Amniotic stem cell (primary cell): ENCODE measurements at regions not wholly inside any gene's neighbourhood (a gene's known extent, or its start where the extent isn't known, plus 50 kb on each side); places are given as distances from the start of the nearest gene placed in this dataset.
"Not testable (repeated sequence)": the region's sequence is repeated elsewhere in the genome, so short reads cannot be mapped to it uniquely, and the experiment has no call there.

Source experiments
- DNase-seq: peaks from one replicate; lab custom pipeline; 2025; lab: John Stamatoyannopoulos, UW

DNA sequence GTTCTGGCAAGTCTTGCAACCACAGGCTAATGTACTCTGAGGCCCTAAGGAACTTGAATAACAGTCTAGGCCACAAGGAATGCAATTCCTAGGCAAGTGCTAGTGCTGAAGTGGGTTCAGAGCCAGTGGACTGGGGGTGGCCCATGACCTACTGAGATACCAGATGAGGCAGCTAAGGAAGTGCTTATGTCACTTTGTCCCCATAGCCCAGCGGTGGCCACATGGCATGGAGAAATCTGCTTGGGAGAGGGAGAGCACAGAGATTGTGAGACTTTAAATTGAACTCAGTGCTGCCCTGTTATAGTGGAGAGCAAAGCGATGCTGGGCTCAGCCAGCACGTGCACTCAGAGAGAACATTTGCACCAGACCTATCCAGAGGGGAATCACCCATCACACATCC lies 629.5 kb downstream of the JRKL start:
- no peak for DNase-seq

GRCh38 chr11:97019754-97020153 lies 629.9 kb downstream of the JRKL start:
- DNase-seq: no peak

DNA sequence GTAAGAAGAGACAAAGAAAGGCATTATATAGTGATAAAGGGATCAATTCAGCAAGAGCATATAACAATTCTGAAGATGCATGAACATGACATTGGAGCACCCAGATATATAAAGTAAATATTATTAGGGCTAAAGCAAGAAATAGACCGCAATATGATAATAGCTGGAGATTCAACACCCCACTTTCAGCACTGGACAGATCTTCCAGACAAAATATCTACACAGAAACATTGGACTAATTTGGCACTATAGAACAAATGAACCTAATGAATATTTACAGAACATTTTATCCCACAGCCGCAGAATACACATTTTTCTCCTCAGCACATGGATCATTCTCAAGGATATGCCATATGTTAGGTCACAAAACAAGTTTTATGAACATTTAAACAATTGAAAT lies 633.1 kb downstream of the JRKL start:
- DNase-seq: no peak

GRCh38 chr11:97028836-97029406 lies 639.1 kb downstream of the JRKL start:
- no peak for DNase-seq

DNA sequence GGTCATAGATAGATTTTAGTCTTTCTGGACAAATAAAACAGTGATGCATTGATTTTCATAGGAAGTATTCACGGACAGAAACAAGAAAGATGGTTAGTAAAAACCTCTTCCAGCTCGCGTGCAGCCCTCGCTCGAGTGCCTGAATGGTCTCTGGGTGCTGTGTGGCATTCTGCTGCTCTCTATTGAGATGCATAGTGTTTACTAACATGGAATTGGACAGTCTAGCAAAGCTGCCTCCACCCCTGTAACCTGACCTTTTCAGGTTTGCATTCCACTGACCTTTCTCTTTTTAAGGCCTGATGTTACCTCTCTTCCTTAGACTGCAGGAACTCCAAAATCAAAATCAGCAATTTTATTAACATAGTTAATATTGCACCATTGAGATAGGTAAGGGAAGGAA lies 643.4 kb downstream of the JRKL start:
- DNase-seq: no peak

DNA sequence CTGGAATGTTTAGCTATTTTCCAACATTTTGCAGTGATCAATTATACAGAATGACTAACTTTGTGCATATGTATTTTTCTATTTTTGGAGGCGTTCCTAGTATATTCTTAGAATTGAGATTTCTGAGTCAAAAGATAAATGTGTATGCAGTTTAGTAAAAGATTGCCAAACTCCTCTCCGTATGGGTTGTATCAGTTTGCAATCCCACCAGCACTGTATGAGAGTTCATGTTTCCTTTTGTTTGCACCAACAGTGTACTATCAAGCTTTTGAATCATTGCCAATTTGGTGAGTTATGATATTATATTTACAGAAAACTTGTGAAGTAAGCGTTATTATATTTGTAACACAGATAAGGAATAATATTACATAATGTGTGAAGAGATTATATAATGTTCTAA lies 658.7 kb downstream of the JRKL start:
- DNase-seq: no peak

DNA sequence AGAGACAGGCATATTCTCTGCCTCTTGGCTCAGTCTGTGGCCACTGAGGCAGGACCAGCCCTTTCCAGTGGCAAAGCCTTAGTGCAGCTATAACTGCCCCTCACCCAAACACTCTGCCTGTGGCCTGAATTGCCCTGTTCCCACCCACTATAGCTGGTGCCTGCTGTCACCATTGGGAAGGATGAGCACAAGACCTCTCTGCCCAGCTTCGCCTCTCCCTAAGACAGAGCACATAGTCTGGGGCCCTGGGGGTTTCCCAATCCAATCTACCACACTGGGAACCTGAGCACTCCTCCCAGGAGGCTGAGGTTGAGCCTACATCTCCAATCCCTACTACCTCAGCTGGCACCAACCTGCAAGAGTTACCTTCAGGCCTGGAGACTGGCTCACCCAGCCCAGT lies 670.4 kb downstream of the JRKL start:
- no peak for DNase-seq

DNA sequence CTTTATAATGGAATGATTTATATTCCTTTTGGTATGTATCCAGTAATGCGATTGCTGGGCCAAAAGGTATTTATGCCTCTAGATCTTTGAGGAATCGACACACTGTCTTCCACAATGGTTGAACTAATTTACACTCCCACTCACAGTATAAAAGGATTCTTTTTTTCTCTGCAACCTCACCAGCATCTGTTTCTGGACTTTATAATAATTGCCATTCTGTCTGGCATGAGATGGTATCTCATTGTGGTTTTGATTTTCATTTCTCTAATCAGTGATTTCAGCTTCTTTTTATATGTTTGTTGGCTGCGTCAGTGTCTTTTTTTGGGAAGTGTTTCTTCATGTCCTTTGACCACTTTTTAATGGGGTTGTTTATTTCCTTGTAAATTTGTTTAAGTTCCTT lies 679.3 kb downstream of the JRKL start:
- no peak for DNase-seq

DNA sequence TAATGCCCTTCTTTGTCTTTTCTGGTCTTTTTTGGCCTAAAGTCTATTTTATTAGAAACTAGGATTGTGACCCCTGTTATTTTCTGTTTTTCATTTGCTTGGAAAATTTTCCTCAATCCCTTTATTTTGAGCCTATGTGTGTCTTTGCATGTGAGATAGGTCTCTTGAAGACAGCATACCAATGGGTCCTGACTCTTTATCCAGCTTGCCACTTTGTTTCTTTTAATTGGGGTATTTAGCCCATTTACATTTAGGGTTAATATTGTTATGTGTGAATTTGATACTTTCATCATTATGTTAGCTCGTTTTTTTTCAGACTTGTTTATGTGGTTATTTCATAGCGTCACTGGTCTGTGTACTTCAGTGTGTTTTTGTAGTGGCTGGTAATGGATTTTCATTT lies 682.6 kb downstream of the JRKL start:
- DNase-seq: no peak

GRCh38 chr11:97076666-97077065 lies 686.9 kb downstream of the JRKL start:
- DNase-seq: not testable (repeated sequence)

GRCh38 chr11:97078443-97078842 lies 688.6 kb downstream of the JRKL start:
- DNase-seq: no peak

DNA sequence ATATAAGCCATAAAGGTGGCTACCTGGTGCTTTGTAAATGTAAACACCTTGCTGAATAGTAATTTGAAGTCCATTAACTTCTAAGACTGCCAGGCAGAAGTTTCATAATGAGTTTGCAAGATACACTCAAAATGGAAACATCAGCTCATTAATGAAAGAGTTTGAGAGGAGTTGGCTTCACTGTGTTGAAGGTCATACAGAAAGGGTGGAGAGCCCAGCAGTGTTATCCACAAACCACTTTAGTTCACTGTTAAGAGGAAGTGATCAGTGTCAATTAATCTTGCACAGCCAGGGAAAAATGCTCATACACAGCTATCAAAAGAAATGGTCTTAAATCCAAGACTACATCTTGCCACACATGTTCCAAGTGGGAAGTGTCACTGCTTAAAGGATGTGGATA lies 689.4 kb downstream of the JRKL start:
- DNase-seq: no peak

DNA sequence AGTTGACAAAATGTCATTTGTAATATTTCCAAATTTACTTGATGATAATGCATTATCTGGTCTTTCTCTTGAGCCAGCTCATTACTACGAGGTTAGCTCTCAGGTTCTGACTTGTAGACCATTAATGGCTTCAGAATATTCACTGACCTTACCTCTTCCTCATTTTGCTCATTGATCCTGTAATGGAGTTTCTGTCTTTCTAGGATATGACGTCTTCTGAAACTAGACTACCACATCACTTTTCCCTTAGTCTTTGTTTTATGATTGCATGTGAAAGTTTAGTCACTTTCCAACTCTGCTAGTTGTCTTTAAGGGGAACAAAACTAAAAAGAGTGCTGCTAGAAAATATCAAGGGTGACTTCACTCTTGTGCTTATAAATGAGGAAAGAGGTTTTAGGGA lies 697.6 kb downstream of the JRKL start:
- DNase-seq: no peak

DNA sequence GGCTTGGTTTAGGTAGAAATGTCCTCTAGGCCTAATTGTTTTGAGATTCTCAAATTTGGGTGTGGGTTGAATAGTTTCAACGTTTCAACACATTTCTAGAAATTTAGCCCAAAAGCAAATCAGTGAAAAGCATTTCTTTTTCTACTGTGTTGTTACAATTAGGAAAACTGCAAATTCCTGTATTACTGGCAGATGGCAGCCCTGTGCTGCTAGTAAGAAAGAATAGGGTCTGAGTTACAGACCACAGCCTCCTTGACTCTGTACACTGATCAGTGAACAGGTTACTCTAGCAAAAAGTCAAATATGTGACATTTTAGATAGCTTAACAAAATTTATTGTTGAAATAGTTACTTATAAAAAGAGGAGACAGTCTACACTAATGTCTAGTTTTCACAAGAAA lies 703.0 kb downstream of the JRKL start:
- DNase-seq: no peak

- not testable (repeated sequence) for DNase-seq
Measured at GRCh38 chr11:97102180-97102579, 712.4 kb downstream of the JRKL start.

- no peak for DNase-seq
Measured at GRCh38 chr11:97107604-97108003, 717.8 kb downstream of the JRKL start.

GRCh38 chr11:97109078-97109477 lies 719.3 kb downstream of the JRKL start:
- no peak for DNase-seq

GRCh38 chr11:97110376-97110775 lies 720.6 kb downstream of the JRKL start:
- DNase-seq: no peak

DNA sequence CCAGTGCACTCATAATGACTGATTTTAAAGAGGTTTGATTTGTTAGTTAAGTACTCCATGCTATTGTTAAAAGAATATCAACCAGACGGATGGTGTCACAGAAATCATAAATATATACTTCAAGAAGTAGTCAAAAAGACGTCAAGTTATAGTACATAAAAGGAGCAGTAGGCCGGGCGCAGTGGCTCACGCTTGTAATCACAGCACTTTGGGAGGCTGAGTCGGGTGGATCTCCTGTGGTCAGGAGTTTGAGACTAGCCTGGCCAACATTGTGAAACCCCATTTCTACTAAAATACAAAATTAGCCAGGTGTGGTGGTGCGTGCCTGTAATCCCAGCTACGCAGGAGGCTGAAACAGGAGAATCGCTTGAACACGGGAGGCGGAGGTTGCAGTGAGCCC lies 721.7 kb downstream of the JRKL start:
- DNase-seq: no peak

GRCh38 chr11:97118614-97119200 lies 728.9 kb downstream of the JRKL start:
- DNase-seq: no peak

GRCh38 chr11:97123237-97123636 lies 733.4 kb downstream of the JRKL start:
- DNase-seq: no peak

DNA sequence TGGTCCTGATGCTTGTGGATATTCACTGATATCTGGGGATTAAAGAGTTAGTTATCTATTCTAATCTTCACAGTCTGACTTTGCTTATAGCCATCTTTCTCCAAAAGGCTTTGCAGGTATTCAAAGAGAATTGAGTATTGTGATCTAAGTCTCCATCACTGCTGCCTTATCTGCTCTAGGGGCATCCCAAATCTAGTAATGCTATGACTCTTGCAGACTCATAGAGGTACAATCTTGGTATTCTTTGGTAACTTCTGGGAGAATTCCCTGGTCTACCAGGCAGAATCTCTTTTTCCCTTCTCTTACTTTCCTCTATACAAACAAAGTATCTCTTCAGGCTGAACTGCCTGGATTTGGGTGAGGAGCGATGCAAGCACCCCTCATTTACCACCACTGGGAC lies 746.3 kb downstream of the JRKL start:
- no peak for DNase-seq

DNA sequence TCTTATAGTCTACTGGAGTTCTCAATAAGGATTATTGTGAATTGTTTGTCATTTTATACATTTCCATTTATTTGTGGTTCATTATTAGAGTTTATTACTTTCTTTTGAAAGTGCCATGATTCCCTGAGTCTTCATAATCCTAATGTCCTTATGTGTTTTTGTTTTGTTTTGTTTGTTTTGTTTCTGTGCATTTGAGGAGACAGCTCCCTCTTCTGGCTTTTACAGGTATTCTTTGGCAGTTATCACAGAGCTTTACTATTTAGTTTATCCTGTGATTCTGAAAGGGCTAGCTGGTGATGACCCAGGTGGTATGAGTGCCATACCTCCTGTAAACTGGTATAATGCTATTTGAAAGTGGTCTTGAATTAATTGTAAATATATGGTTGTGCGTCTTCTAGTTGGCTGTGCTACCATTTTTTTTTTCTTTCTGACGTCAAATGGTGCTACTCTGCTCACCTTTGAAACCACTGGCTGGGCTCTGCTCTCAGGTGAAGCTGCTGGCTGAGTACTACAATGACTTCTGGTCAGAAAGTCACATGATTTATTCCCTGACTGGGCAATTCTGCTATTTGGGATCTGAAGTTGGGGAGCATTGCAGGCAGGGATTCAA lies 751.2 kb downstream of the JRKL start:
- no peak for DNase-seq

DNA sequence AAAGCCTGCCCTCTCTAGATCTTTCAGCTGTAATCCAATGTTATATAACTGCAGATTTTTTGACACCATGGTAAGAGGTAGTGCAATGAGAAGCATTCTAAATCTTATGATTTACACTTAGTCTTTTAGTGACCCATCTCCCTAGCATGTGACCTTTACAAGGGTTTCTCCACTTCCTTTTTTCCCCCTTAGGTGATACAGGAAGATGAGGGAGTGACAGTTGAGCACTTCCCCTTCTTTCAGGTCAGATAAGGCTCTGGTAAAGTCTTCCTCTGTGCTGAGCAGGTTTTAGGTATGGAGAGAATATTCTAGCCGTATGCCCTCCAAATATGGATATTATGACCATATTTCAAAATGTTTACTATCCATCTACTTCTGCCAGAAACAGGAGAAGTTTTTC lies 753.6 kb downstream of the JRKL start:
- DNase-seq: no peak
